ENCODE measurements at regions not wholly inside any gene's neighbourhood (a gene's known extent, or its start where the extent isn't known, plus 50 kb on each side); places are given as distances from the start of the nearest gene placed in this dataset.

GRCh38 chr22:46049726-46050450 is 72.9 kb upstream of the WNT7B start:
- Histone ChIP-seq H3K4me3 (ENCODE audit: low read length) (no peak overlapping the region), H3K27ac (ENCODE audit: low read length) (no peak overlapping the region), H3K79me2 (ENCODE audit: low read length) (peaks cover 19% of the 10 kb centered on the region), H4K20me1 (ENCODE audit: insufficient read depth, low read length) (no peaks in the 10 kb centered on the region), H3K9me3 (ENCODE audit: insufficient read depth, low read length) (no peaks in the 10 kb centered on the region), H3K4me2 (ENCODE audit: low read length) (no peak overlapping the region), H3K27me3 (ENCODE audit: low read depth, low read length) (no peaks in the 10 kb centered on the region), H3K9ac (ENCODE audit: low read length) (no peak overlapping the region), H3K4me1 (ENCODE audit: low read length) (peaks cover 21% of the 10 kb centered on the region), H3K36me3 (replicated peaks; ENCODE audit: low read depth, low read length) (no peaks in the 10 kb centered on the region), H2AFZ (ENCODE audit: low read depth, low read length) (no peak overlapping the region)
- TF ChIP-seq CTCF (IDR thresholded peaks at IDR 0.05; ENCODE audit: low read depth, low read length) (no peak), EZH2phosphoT487 (IDR thresholded peaks at IDR 0.05; ENCODE audit: low read depth) (no peak)

GRCh38 chr22:46050451-46050845 is 73.5 kb upstream of the WNT7B start:
- Histone ChIP-seq H3K4me3 (ENCODE audit: low read length) (no peak overlapping the region), H3K27ac (ENCODE audit: low read length) (no peak overlapping the region), H3K27me3 (ENCODE audit: low read depth, low read length) (no peaks in the 10 kb centered on the region)

GRCh38 chr22:46050916-46051614 is 74.1 kb upstream of the WNT7B start:
- H3K36me3 ChIP-seq (replicated peaks; ENCODE audit: low read depth, low read length), result no peaks in the 10 kb centered on the region
- H3K79me2 ChIP-seq (ENCODE audit: low read length), result peaks cover 31% of the 10 kb centered on the region
- no peak overlapping the region for H2AFZ ChIP-seq (ENCODE audit: low read depth, low read length)
- no peaks in the 10 kb centered on the region for H4K20me1 ChIP-seq (ENCODE audit: insufficient read depth, low read length)
- H3K27me3 ChIP-seq (ENCODE audit: low read depth, low read length), result no peaks in the 10 kb centered on the region
- H3K4me1 ChIP-seq (ENCODE audit: low read length), result peaks cover 27% of the 10 kb centered on the region
- H3K4me3 ChIP-seq (ENCODE audit: low read length), result no peak overlapping the region
- H3K4me2 ChIP-seq (ENCODE audit: low read length), result no peak overlapping the region
- no peak overlapping the region for H3K27ac ChIP-seq (ENCODE audit: low read length)
- no peaks in the 10 kb centered on the region for H3K9me3 ChIP-seq (ENCODE audit: insufficient read depth, low read length)
- H3K9ac ChIP-seq (ENCODE audit: low read length), result no peak overlapping the region
- TF ChIP-seq EZH2phosphoT487 (IDR thresholded peaks at IDR 0.05; ENCODE audit: low read depth) (no peak), CTCF (IDR thresholded peaks at IDR 0.05; ENCODE audit: low read depth, low read length) (no peak)

More at GRCh38 chr22:46050451-46050845, 73.5 kb upstream of the WNT7B start:
- Histone ChIP-seq H3K9me3 (ENCODE audit: insufficient read depth, low read length) (no peaks in the 10 kb centered on the region), H3K9ac (ENCODE audit: low read length) (no peak overlapping the region), H2AFZ (ENCODE audit: low read depth, low read length) (no peak overlapping the region), H3K79me2 (ENCODE audit: low read length) (peaks cover 25% of the 10 kb centered on the region), H3K4me1 (ENCODE audit: low read length) (peaks cover 27% of the 10 kb centered on the region), H3K36me3 (replicated peaks; ENCODE audit: low read depth, low read length) (no peaks in the 10 kb centered on the region), H3K4me2 (ENCODE audit: low read length) (no peak overlapping the region), H4K20me1 (ENCODE audit: insufficient read depth, low read length) (no peaks in the 10 kb centered on the region)
- TF ChIP-seq EZH2phosphoT487 (IDR thresholded peaks at IDR 0.05; ENCODE audit: low read depth), result no peak
- no peak for TF ChIP-seq CTCF (IDR thresholded peaks at IDR 0.05; ENCODE audit: low read depth, low read length)

GRCh38 chr22:46051646-46052045 is 74.7 kb upstream of the WNT7B start:
- no peak overlapping the region for H3K27ac ChIP-seq (ENCODE audit: low read length)
- no peaks in the 10 kb centered on the region for H3K36me3 ChIP-seq (replicated peaks; ENCODE audit: low read depth, low read length)
- TF ChIP-seq CTCF (IDR thresholded peaks at IDR 0.05; ENCODE audit: low read depth, low read length), result no peak
- no peaks in the 10 kb centered on the region for H3K9me3 ChIP-seq (ENCODE audit: insufficient read depth, low read length)
- no peaks in the 10 kb centered on the region for H4K20me1 ChIP-seq (ENCODE audit: insufficient read depth, low read length)
- no peaks in the 10 kb centered on the region for H3K27me3 ChIP-seq (ENCODE audit: low read depth, low read length)
- no peak overlapping the region for H2AFZ ChIP-seq (ENCODE audit: low read depth, low read length)
- H3K4me3 ChIP-seq (ENCODE audit: low read length), result no peak overlapping the region
- no peak overlapping the region for H3K4me2 ChIP-seq (ENCODE audit: low read length)
- no peak overlapping the region for H3K9ac ChIP-seq (ENCODE audit: low read length)
- peaks cover 37% of the 10 kb centered on the region for H3K79me2 ChIP-seq (ENCODE audit: low read length)
- H3K4me1 ChIP-seq (ENCODE audit: low read length), result peaks cover 31% of the 10 kb centered on the region
